GM23338 (cell line): ENCODE measurements at regions not wholly inside any gene's neighbourhood (a gene's known extent, or its start where the extent isn't known, plus 50 kb on each side); places are given as distances from the start of the nearest gene placed in this dataset.

Experiments used
- ATAC-seq: fragments of 200-7000 bp; cut with Tn5 transposase; 3 replicates; pipeline ENCODE4 v1.9.1; 2020
- DNase-seq: peaks from one replicate; pipeline ENCODE4 v3.0.0-alpha.2; 2015; ENCODE audit warnings: low spot score
- H2AFZ ChIP-seq: fragments of 200-600 bp; sonication (generic); 2 replicates; pipeline ENCODE4 v1.8.0; 2016; ENCODE audit warnings: antibody characterized with exemption, mild to moderate bottlenecking, moderate library complexity
- H3F3A ChIP-seq: fragments of 200-600 bp; sonication (generic); replicated peaks from 2 replicates; pipeline ENCODE4 v1.8.0; 2017; ENCODE audit warnings: antibody characterized with exemption, mixed run types, low read depth
- H3K27ac ChIP-seq: fragments of 200-600 bp; sonication (generic); 2 replicates; pipeline ENCODE4 v1.6.1; 2016; ENCODE audit warnings: low read depth
- H3K27me3 ChIP-seq: fragments of 200-600 bp; sonication (generic); 2 replicates; pipeline ENCODE4 v1.8.0; 2016; ENCODE audit warnings: mild to moderate bottlenecking, mixed run types, moderate library complexity; ENCODE audit not compliant: insufficient read depth
- H3K36me3 ChIP-seq: fragments of 200-600 bp; sonication (generic); 2 replicates; pipeline ENCODE4 v1.8.0; 2016; ENCODE audit warnings: mild to moderate bottlenecking; ENCODE audit not compliant: insufficient read depth
- H3K4me1 ChIP-seq: fragments of 200-600 bp; sonication (generic); 2 replicates; pipeline ENCODE4 v1.8.0; 2016; ENCODE audit warnings: mild to moderate bottlenecking, moderate library complexity; ENCODE audit not compliant: insufficient read depth
- H3K4me2 ChIP-seq: fragments of 200-600 bp; sonication (generic); 2 replicates; pipeline ENCODE4 v1.7.1; 2017; ENCODE audit warnings: mixed run types
- H3K4me3 ChIP-seq: fragments of 200-600 bp; sonication (generic); 2 replicates; pipeline ENCODE4 v1.6.1; 2016; ENCODE audit warnings: mixed run types
- H3K79me2 ChIP-seq: fragments of 200-600 bp; sonication (generic); replicated peaks from 2 replicates; pipeline ENCODE4 v1.8.0; 2017; ENCODE audit warnings: mild to moderate bottlenecking; ENCODE audit not compliant: insufficient read depth
- H3K9me2 ChIP-seq: fragments of 200-600 bp; sonication (generic); 2 replicates; pipeline ENCODE4 v1.8.0; 2017; ENCODE audit not compliant: insufficient read depth
- H4K20me1 ChIP-seq: fragments of 200-600 bp; sonication (generic); replicated peaks from 2 replicates; pipeline ENCODE4 v1.8.0; 2017; ENCODE audit warnings: mild to moderate bottlenecking; ENCODE audit not compliant: insufficient read depth
- H3K27ac Mint-ChIP-seq: 2 replicates; pipeline ENCODE4 v1.8.0; 2020; ENCODE audit warnings: inconsistent platforms, mild to moderate bottlenecking, moderate library complexity, mixed read lengths
- H3K27me3 Mint-ChIP-seq: 3 replicates; pipeline ENCODE4 v1.8.0; 2022; ENCODE audit warnings: low read depth, mild to moderate bottlenecking, moderate library complexity, mixed read lengths, inconsistent platforms; ENCODE audit not compliant: insufficient read depth, poor library complexity
- H3K36me3 Mint-ChIP-seq: 3 replicates; pipeline ENCODE4 v1.8.0; 2021; ENCODE audit warnings: low read depth, mild to moderate bottlenecking, inconsistent platforms, moderate library complexity, mixed read lengths
- H3K4me1 Mint-ChIP-seq: 3 replicates; pipeline ENCODE4 v1.8.0; 2020; ENCODE audit warnings: mild to moderate bottlenecking, inconsistent platforms, mixed read lengths
- H3K4me3 Mint-ChIP-seq: 3 replicates; pipeline ENCODE4 v1.8.0; 2021; ENCODE audit warnings: moderate library complexity, mild to moderate bottlenecking, inconsistent platforms, mixed read lengths
- H3K9me3 Mint-ChIP-seq: 3 replicates; pipeline ENCODE4 v1.8.0; 2020; ENCODE audit warnings: moderate library complexity, mild to moderate bottlenecking, inconsistent platforms, mixed read lengths
- CREB1 ChIP-seq: fragments of 250-450 bp; sonication (Bioruptor Pico); IDR thresholded peaks from 2 replicates; pipeline ENCODE4 v1.5.0; 2020; ENCODE audit warnings: low read depth, mild to moderate bottlenecking, moderate library complexity
- CTCF ChIP-seq, 2 experiments: fragments of 200-600 bp in 1 of 2; sonication (generic) in 1 of 2; conservative IDR thresholded peaks; 2 replicates each; pipeline versions ENCODE4 v1.5.1 to v1.6.1; 2016 to 2017; ENCODE audit warnings: antibody characterized with exemption in 2 of 2, low read depth in 2 of 2, mild to moderate bottlenecking in 2 of 2, moderate library complexity in 1 of 2
- ETS1 ChIP-seq: IDR thresholded peaks from 2 replicates; pipeline ENCODE4 v1.6.1; 2016; ENCODE audit warnings: antibody characterized with exemption
- EZH2 ChIP-seq: fragments of 200-600 bp; sonication (generic); IDR thresholded peaks from one replicate; pipeline ENCODE4 v1.8.0; 2017; ENCODE audit warnings: antibody characterized with exemption, mild to moderate bottlenecking, low read depth; ENCODE audit not compliant: unreplicated experiment
- EZH2phosphoT487 ChIP-seq: fragments of 200-600 bp; sonication (generic); IDR thresholded peaks from one replicate; pipeline ENCODE4 v1.8.1; 2018; ENCODE audit warnings: antibody characterized with exemption; ENCODE audit not compliant: unreplicated experiment
- JUNB ChIP-seq: IDR thresholded peaks from one replicate; pipeline ENCODE4 v1.6.1; 2016; ENCODE audit warnings: antibody characterized with exemption; ENCODE audit not compliant: unreplicated experiment
- NANOG ChIP-seq: IDR thresholded peaks from 2 replicates; pipeline ENCODE4 v1.6.1; 2016; ENCODE audit warnings: antibody characterized with exemption, borderline replicate concordance
- POLR2AphosphoS5 ChIP-seq: IDR thresholded peaks from 2 replicates; pipeline ENCODE4 v1.6.1; 2016; ENCODE audit warnings: antibody characterized with exemption, low read depth
- REST ChIP-seq: IDR thresholded peaks from one replicate; pipeline ENCODE4 v1.6.1; 2018; ENCODE audit warnings: antibody characterized with exemption; ENCODE audit not compliant: unreplicated experiment
- STAT1 ChIP-seq: IDR thresholded peaks from one replicate; pipeline ENCODE4 v1.6.1; 2016; ENCODE audit warnings: antibody characterized with exemption; ENCODE audit not compliant: unreplicated experiment
- ZNF114 ChIP-seq: fragments of 250-450 bp; sonication (Bioruptor Pico); IDR thresholded peaks from 2 replicates; pipeline ENCODE4 v1.5.0; 2020; ENCODE audit warnings: mild to moderate bottlenecking, moderate library complexity
- ZNF331 ChIP-seq: fragments of 250-450 bp; sonication (Bioruptor Pico); IDR thresholded peaks from 2 replicates; pipeline ENCODE4 v1.5.0; 2020; ENCODE audit warnings: low read depth, mild to moderate bottlenecking, moderate library complexity
- ZNF462 ChIP-seq: fragments of 250-450 bp; sonication (Bioruptor Pico); IDR thresholded peaks from 2 replicates; pipeline ENCODE4 v1.5.0; 2020; ENCODE audit warnings: mild to moderate bottlenecking, moderate library complexity

- peaks cover 54% of the 10 kb centered on the region for H3K9me3 Mint-ChIP-seq
- Histone ChIP-seq H3K79me2 (no peaks in the 10 kb centered on the region), H3K4me3 (no peak overlapping the region), H2AFZ (no peak overlapping the region), H3K9me2 (no peaks in the 10 kb centered on the region), H3K27me3 (no peaks in the 10 kb centered on the region), H3K4me2 (no peak overlapping the region), H3F3A (no peaks in the 10 kb centered on the region), H3K4me1 (peaks cover 17% of the 10 kb centered on the region), H4K20me1 (no peaks in the 10 kb centered on the region), H3K36me3 (no peaks in the 10 kb centered on the region), H3K27ac (no peak overlapping the region)
- no peak overlapping the region for H3K4me3 Mint-ChIP-seq
- TF ChIP-seq ZNF114, result no peak
- TF ChIP-seq ETS1, result no peak
- no peak for TF ChIP-seq ZNF331 (CRISPR knock-in tag)
- TF ChIP-seq POLR2AphosphoS5, result no peak
- TF ChIP-seq EZH2phosphoT487, result no peak
- TF ChIP-seq STAT1, result no peak
- no peak for TF ChIP-seq CREB1 (CRISPR knock-in tag)
- TF ChIP-seq REST, result no peak
- no peak for TF ChIP-seq CTCF (conservative IDR thresholded peaks at IDR 0.05; ENCODE audit: low read depth in 2 of 2)
- TF ChIP-seq ZNF462 (CRISPR knock-in tag), result no peak
- TF ChIP-seq EZH2, result no peak
- TF ChIP-seq JUNB, result no peak
- TF ChIP-seq NANOG, result no peak
- no peaks in the 10 kb centered on the region for H3K27me3 Mint-ChIP-seq
- ATAC-seq, result no peak
- peaks cover 14% of the 10 kb centered on the region; the same call in 2 of the 3 replicates for H3K4me1 Mint-ChIP-seq
- H3K36me3 Mint-ChIP-seq, result peaks cover 2% of the 10 kb centered on the region; the same call in 2 of the 3 replicates
- no peak for DNase-seq
- no peak overlapping the region for H3K27ac Mint-ChIP-seq
These were observed 281.0 kb upstream of the SOX11 start for GRCh38 chr2:5410991-5411700.
